GM03348 (cell line): ENCODE measurements at regions not wholly inside any gene's neighbourhood (a gene's known extent, or its start where the extent isn't known, plus 50 kb on each side); places are given as distances from the start of the nearest gene placed in this dataset.
"Not testable (repeated sequence)": the region's sequence is repeated elsewhere in the genome, so short reads cannot be mapped to it uniquely, and the experiment has no call there.

Source experiments
- DNase-seq: peaks from one replicate; pipeline ENCODE4 v3.0.0; 2012; ENCODE audit warnings: low spot score

GRCh38 chr1:111063595-111063994 is 76.3 kb downstream of the DRAM2 start:
- no peak for DNase-seq

DNA sequence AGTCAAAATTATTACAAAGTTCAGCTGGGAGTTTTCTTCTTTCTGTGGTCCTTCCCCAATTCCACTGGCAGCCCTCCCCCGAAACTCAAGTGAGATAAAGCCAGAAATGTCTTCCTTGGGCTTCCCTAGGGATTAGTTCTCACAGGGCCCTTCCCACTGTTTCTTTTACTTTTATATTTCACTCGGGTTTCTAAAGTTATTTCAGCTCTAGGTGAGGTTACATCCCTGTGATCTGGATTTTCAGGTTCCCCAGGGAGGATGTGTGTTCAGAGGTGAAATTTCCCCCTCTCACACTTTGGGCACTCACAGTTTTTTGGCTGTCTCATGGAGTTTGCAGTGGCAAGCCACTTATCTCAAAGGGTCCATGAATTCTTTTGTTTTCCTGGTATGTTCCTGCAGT is 77.3 kb downstream of the DRAM2 start:
- no peak for DNase-seq

- no peak for DNase-seq
Observed at GRCh38 chr1:111062081-111062480, 77.8 kb downstream of the DRAM2 start.

DNA sequence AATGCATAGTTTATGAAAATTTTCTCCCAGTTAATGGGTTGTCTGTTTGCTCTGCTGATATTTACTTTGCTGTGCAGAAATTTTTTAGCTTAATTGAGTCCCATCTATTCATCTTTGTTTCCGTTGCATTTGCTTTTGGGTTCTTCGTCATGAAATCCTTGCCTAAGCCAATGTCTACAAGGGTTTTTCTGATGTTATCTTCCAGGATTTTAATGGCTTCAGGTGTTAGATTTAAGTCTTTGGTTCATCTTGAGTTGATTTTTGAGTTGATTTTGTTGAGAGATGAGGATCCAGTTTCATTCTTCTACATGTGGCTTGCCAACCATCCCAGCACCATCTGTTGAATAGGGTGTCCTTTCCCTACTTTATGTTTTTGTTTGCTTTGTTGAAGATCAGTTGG is 85.2 kb downstream of the DRAM2 start:
- no peak for DNase-seq

DNA sequence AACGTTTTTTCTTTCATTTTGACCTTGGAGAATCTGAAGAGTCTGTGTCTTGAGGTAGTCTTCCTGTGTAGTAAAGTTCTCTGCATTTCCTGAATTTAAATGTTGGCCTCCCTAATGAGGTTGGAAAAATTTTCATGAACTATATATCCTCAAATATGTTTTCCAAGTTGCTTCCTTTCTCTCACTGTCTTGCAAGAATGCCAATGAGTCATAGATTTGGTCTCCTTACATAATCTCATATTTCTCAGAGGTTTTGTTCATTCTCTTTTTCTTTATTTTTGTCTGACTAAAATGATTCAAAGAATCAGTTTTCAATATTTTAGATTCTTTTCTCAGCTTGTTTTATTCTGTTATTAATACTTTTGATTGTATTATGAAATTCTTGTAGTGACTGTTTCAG is 87.6 kb downstream of the DRAM2 start:
- DNase-seq = no peak

GRCh38 chr1:111048253-111048652 is 84.5 kb upstream of the LRIF1 start:
- DNase-seq = not testable (repeated sequence)

GRCh38 chr1:111045033-111045722 is 81.5 kb upstream of the LRIF1 start:
- no peak for DNase-seq

DNA sequence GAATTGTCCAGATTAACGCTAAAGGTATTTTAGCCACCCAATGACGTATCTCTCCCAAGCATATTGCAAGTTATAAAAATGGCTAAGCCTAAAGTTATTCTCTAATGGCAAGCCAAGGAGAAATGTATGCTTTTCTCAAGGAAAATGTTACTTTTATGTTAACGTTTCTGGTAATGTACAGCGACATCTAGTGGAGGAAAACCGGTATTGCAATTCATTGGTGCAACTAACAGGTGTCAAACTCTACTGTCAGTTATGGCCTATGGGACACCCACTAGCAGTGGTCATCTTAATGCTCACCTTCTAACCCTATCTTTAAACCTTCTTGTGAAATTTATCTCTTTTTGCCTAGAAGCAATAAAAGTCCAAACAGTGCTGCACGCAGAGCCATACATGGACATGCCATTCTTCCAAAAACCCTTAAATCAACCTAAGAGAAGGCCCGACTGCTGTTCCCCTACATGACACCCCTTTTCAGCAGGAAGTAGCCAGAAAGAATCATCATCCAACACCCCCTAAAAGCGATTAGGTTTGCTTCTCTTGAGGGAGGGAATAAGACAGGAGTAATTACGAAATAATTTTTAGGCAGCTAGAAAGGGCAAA is 68.7 kb upstream of the LRIF1 start:
- DNase-seq = peak; percentile 31

DNA sequence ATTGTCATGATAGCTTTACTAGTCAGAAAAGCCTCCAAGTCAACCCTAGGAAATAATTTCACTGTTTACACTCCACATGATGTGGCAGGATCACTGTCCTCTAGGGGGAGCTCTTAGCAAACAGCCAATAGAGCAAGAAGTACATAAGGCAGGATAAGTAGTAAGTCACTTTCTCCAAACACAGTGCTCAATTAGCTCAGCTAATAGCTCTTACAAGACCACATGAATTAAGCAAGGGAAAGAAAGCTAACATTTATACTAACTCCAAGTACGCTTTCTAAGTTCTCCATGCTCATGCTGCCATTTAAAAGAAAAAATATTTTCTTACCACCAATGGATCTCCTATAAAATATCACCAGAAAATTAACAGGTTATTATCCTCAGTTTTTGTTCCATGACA is 66.9 kb upstream of the LRIF1 start:
- peak; percentile 58 for DNase-seq

GRCh38 chr1:111025109-111025508 is 61.4 kb upstream of the LRIF1 start:
- DNase-seq = no peak

GRCh38 chr1:111015222-111015621 is 51.5 kb upstream of the LRIF1 start:
- no peak for DNase-seq
